ENCODE measurements at regions not wholly inside any gene's neighbourhood (a gene's known extent, or its start where the extent isn't known, plus 50 kb on each side); places are given as distances from the start of the nearest gene placed in this dataset.

- ATAC-seq = no peak
- H3K4me3 ChIP-seq = no peak overlapping the region
- no peaks in the 10 kb centered on the region for H3K9me3 ChIP-seq
- H3K4me1 ChIP-seq = no peaks in the 10 kb centered on the region
- no peak for TF ChIP-seq POLR2A (IDR thresholded peaks at IDR 0.05)
- no peak for TF ChIP-seq CTCF (IDR thresholded peaks at IDR 0.05)
- no peaks in the 10 kb centered on the region for H3K27me3 ChIP-seq
- H3K36me3 ChIP-seq = no peaks in the 10 kb centered on the region
- 67 to 76% (median 74%) methylated on average over 6 of the region's 6 CpGs for WGBS, 4 donors
- no peak overlapping the region for H3K27ac ChIP-seq
- DNase-seq = no peak
- intact Hi-C loops (cut with DNase I) = loop anchor here in 2 of 10 donors (10.0 kb wide), 2 partner anchors 288 to 668 kb away; no protein-coding TSS in a partner anchor
These were observed 103.5 kb downstream of the SCP2D1 start for GRCh38 chr20:18916886-18917750.

- intact Hi-C loops (cut with DNase I) = loop anchor here in 2 of 10 donors (10.0 kb wide), 2 partner anchors 285 to 665 kb away; no protein-coding TSS in a partner anchor
- Histone ChIP-seq H3K4me1 (no peaks in the 10 kb centered on the region), H3K4me3 (no peak overlapping the region), H3K27ac (no peak overlapping the region), H3K9me3 (no peaks in the 10 kb centered on the region), H3K27me3 (no peaks in the 10 kb centered on the region), H3K36me3 (no peaks in the 10 kb centered on the region)
- 63 to 87% (median 73%) methylated on average over 3 of the region's 3 CpGs for WGBS, 4 donors
- no peak for DNase-seq
- no peak for ATAC-seq
- TF ChIP-seq CTCF (IDR thresholded peaks at IDR 0.05) (no peak), POLR2A (IDR thresholded peaks at IDR 0.05) (no peak)
These were observed 106.4 kb downstream of the SCP2D1 start for GRCh38 chr20:18919996-18920395.

GRCh38 chr20:18921291-18921690 is 107.7 kb downstream of the SCP2D1 start:
- DNase-seq = no peak
- ATAC-seq = no peak
- WGBS, 4 donors = 78 to 83% (median 82%) methylated on average over 3 of the region's 3 CpGs

More at GRCh38 chr20:18921291-18921690, 107.7 kb downstream of the SCP2D1 start:
- TF ChIP-seq CTCF (IDR thresholded peaks at IDR 0.05) (no peak), POLR2A (IDR thresholded peaks at IDR 0.05) (no peak)
- intact Hi-C loops (cut with DNase I) = no loop called here
- H3K4me3 ChIP-seq = no peak overlapping the region
- no peak overlapping the region for H3K27ac ChIP-seq
- no peaks in the 10 kb centered on the region for H3K4me1 ChIP-seq
- H3K9me3 ChIP-seq = no peaks in the 10 kb centered on the region
- H3K36me3 ChIP-seq = no peaks in the 10 kb centered on the region
- no peaks in the 10 kb centered on the region for H3K27me3 ChIP-seq

All from heart left ventricle (tissue), 16 donors.